ENCODE measurements at regions not wholly inside any gene's neighbourhood (a gene's known extent, or its start where the extent isn't known, plus 50 kb on each side); places are given as distances from the start of the nearest gene placed in this dataset.

GRCh38 chrY:7463711-7464110 is 552.2 kb upstream of the AMELY start:
- no peak for DNase-seq

GRCh38 chrY:7463196-7463595 is 551.6 kb upstream of the AMELY start:
- DNase-seq, result no peak

GRCh38 chrY:7462657-7463056 is 551.1 kb upstream of the AMELY start:
- DNase-seq, result no peak

GRCh38 chrY:7461873-7462525 is 550.4 kb upstream of the AMELY start:
- DNase-seq, result no peak

- no peak for DNase-seq
These were observed 548.2 kb upstream of the AMELY start for GRCh38 chrY:7459802-7460201.

GRCh38 chrY:7458301-7459078 is 546.9 kb upstream of the AMELY start:
- DNase-seq, result no peak

GRCh38 chrY:7457286-7458015 is 545.9 kb upstream of the AMELY start:
- DNase-seq, result no peak

GRCh38 chrY:7455626-7456025 is 544.1 kb upstream of the AMELY start:
- no peak for DNase-seq

GRCh38 chrY:7453336-7453735 is 541.8 kb upstream of the AMELY start:
- no peak for DNase-seq

- no peak for DNase-seq
These were observed 540.7 kb upstream of the AMELY start for GRCh38 chrY:7452246-7452645.

- no peak for DNase-seq
These were observed 538.3 kb upstream of the AMELY start for GRCh38 chrY:7449860-7450259.

GRCh38 chrY:7448687-7449086 is 537.1 kb upstream of the AMELY start:
- no peak for DNase-seq

- no peak for DNase-seq
These were observed 536.4 kb upstream of the AMELY start for GRCh38 chrY:7447881-7448516.

GRCh38 chrY:7444141-7444540 is 532.6 kb upstream of the AMELY start:
- no peak for DNase-seq

GRCh38 chrY:7440796-7441530 is 529.4 kb upstream of the AMELY start:
- no peak for DNase-seq

GRCh38 chrY:7437086-7437485 is 525.5 kb upstream of the AMELY start:
- no peak for DNase-seq

GRCh38 chrY:7433817-7434809 is 522.6 kb upstream of the AMELY start:
- no peak for DNase-seq

- DNase-seq, result no peak
These were observed 507.6 kb upstream of the AMELY start for GRCh38 chrY:7419165-7419564.

- no peak for DNase-seq
These were observed 506.4 kb upstream of the AMELY start for GRCh38 chrY:7417946-7418345.

- no peak for DNase-seq
These were observed 504.9 kb upstream of the AMELY start for GRCh38 chrY:7416406-7416805.

GRCh38 chrY:7415157-7415633 is 503.6 kb upstream of the AMELY start:
- no peak for DNase-seq

Measured in KG1 (cell line).